NCI-H82 treated with DMSO at 0.1 percent for 48 hours (cell line): ENCODE measurements at regions not wholly inside any gene's neighbourhood (a gene's known extent, or its start where the extent isn't known, plus 50 kb on each side); places are given as distances from the start of the nearest gene placed in this dataset.
A peak's percentile ranks its signal among the peaks of the same experiment; 100 is the strongest.

Experiments
- DNase-seq: peaks from one replicate; lab custom pipeline; 2025; ENCODE audit not compliant: unreplicated experiment; lab: John Stamatoyannopoulos, UW

GRCh38 chr18:60662491-60662890, 289.9 kb upstream of the MC4R start:
- no peak for DNase-seq

- DNase-seq: no peak
These were observed 290.8 kb upstream of the MC4R start for GRCh38 chr18:60663060-60663989.

GRCh38 chr18:60664736-60665135, 292.2 kb upstream of the MC4R start:
- no peak for DNase-seq

GRCh38 chr18:60667016-60667415, 294.4 kb upstream of the MC4R start:
- DNase-seq: no peak

GRCh38 chr18:60668583-60668982, 296.0 kb upstream of the MC4R start:
- no peak for DNase-seq

GRCh38 chr18:60669938-60670337, 297.4 kb upstream of the MC4R start:
- DNase-seq: no peak

- no peak for DNase-seq
These were observed 298.4 kb upstream of the MC4R start for GRCh38 chr18:60671021-60671420.

- no peak for DNase-seq
These were observed 302.6 kb upstream of the MC4R start for GRCh38 chr18:60675126-60675525.

GRCh38 chr18:60675801-60676200, 303.2 kb upstream of the MC4R start:
- no peak for DNase-seq

GRCh38 chr18:60676815-60677214, 304.2 kb upstream of the MC4R start:
- peak; percentile 23 for DNase-seq

GRCh38 chr18:60684843-60685513, 312.4 kb upstream of the MC4R start:
- DNase-seq: peak; percentile 18

GRCh38 chr18:60686142-60686541, 313.6 kb upstream of the MC4R start:
- DNase-seq: no peak

GRCh38 chr18:60691061-60691460, 318.5 kb upstream of the MC4R start:
- DNase-seq: no peak

- DNase-seq: no peak
These were observed 320.9 kb upstream of the MC4R start for GRCh38 chr18:60693426-60693825.

GRCh38 chr18:60698901-60699300, 326.3 kb upstream of the MC4R start:
- DNase-seq: no peak

- no peak for DNase-seq
These were observed 350.2 kb upstream of the MC4R start for GRCh38 chr18:60722742-60723141.

- no peak for DNase-seq
These were observed 359.6 kb upstream of the MC4R start for GRCh38 chr18:60732143-60732542.

GRCh38 chr18:60739212-60739611, 366.6 kb upstream of the MC4R start:
- DNase-seq: no peak

GRCh38 chr18:60740313-60740712, 367.7 kb upstream of the MC4R start:
- DNase-seq: no peak

GRCh38 chr18:60746491-60746890, 373.9 kb upstream of the MC4R start:
- DNase-seq: no peak

GRCh38 chr18:60746919-60747318, 374.3 kb upstream of the MC4R start:
- DNase-seq: no peak

GRCh38 chr18:60753753-60754152, 381.2 kb upstream of the MC4R start:
- no peak for DNase-seq
